ENCODE measurements at regions not wholly inside any gene's neighbourhood (a gene's known extent, or its start where the extent isn't known, plus 50 kb on each side); places are given as distances from the start of the nearest gene placed in this dataset.

GRCh38 chr10:32146166-32146565 lies 89.9 kb upstream of the KIF5B start:
- Histone ChIP-seq H4K20me1 (ENCODE audit: insufficient read depth) (no peaks in the 10 kb centered on the region), H3K4me1 (ENCODE audit: control insufficient read depth in 1 of 2, insufficient read depth in 2 of 2, low read length in 2 of 2) (peaks cover 0 to 10% of the 10 kb centered on the region in 2 experiments; a peak in 2 of 4 replicates), H3K9me3 (ENCODE audit: control insufficient read depth in 1 of 2, insufficient read depth in 1 of 2, low read depth in 1 of 2, low read length in 2 of 2) (no peaks in the 10 kb centered on the region), H3K4me2 (ENCODE audit: low read length) (no peak overlapping the region), H3K4me3 (replicated peaks in 1 of 2; ENCODE audit: low read depth in 1 of 2, low read length in 2 of 2) (no peak overlapping the region), H3K27ac (ENCODE audit: low read depth, low read length) (no peak overlapping the region), H2AFZ (ENCODE audit: low read depth, low read length, poor library complexity, severe bottlenecking) (no peak overlapping the region), H3K79me2 (ENCODE audit: insufficient read depth, low read length) (no peaks in the 10 kb centered on the region), H3K36me3 (ENCODE audit: control insufficient read depth in 1 of 2, insufficient read depth in 2 of 2, low read length in 2 of 2) (no peaks in the 10 kb centered on the region), H3K9ac (ENCODE audit: low read length) (no peak overlapping the region), H3K27me3 (ENCODE audit: insufficient read depth, low read length) (no peaks in the 10 kb centered on the region), H3K9me2 (ENCODE audit: insufficient read depth) (no peaks in the 10 kb centered on the region)
- intact Hi-C loops (cut with micrococcal nuclease): no loop called here
- no peak for DNase-seq (ENCODE audit: low read depth, low spot score)
- no TSS peak for BruUV-seq (replicated peaks)
- CTCF ChIA-PET: no interaction called here
- TF ChIP-seq CEBPB (IDR thresholded peaks at IDR 0.05; ENCODE audit: low read depth) (no peak), RAD21 (IDR thresholded peaks at IDR 0.05; ENCODE audit: low read depth) (no peak), EGR1 (IDR thresholded peaks at IDR 0.05; ENCODE audit: low read depth) (no peak), YY1 (IDR thresholded peaks at IDR 0.05; ENCODE audit: extremely low read depth, insufficient replicate concordance, low read depth, low read length) (no peak)
- ATAC-seq: no peak
- POLR2A ChIA-PET: no interaction called here
- RAD21 ChIA-PET (ENCODE audit: low non-redundant PET in 1 of 2, low total read pairs in 2 of 2, uncharacterized antibody in 2 of 2, unreplicated experiment in 2 of 2): no interaction called here

GRCh38 chr10:32144817-32145688 lies 88.8 kb upstream of the KIF5B start:
- RAD21 ChIA-PET (ENCODE audit: low non-redundant PET in 1 of 2, low total read pairs in 2 of 2, uncharacterized antibody in 2 of 2, unreplicated experiment in 2 of 2): no interaction called here
- intact Hi-C loops (cut with micrococcal nuclease): no loop called here
- H3K27me3 ChIP-seq (ENCODE audit: insufficient read depth, low read length): no peaks in the 10 kb centered on the region
- ATAC-seq: no peak
- POLR2A ChIA-PET: no interaction called here
- no peak overlapping the region for H3K9ac ChIP-seq (ENCODE audit: low read length)
- H2AFZ ChIP-seq (ENCODE audit: low read depth, low read length, poor library complexity, severe bottlenecking): no peak overlapping the region
- H3K36me3 ChIP-seq (ENCODE audit: control insufficient read depth in 1 of 2, insufficient read depth in 2 of 2, low read length in 2 of 2): no peaks in the 10 kb centered on the region
- H4K20me1 ChIP-seq (ENCODE audit: insufficient read depth): no peaks in the 10 kb centered on the region
- no peak for TF ChIP-seq YY1 (IDR thresholded peaks at IDR 0.05; ENCODE audit: extremely low read depth, insufficient replicate concordance, low read depth, low read length)
- no peak for TF ChIP-seq ELF1 (IDR thresholded peaks at IDR 0.05; ENCODE audit: borderline replicate concordance, low read depth)
- TF ChIP-seq, protein P1, sequence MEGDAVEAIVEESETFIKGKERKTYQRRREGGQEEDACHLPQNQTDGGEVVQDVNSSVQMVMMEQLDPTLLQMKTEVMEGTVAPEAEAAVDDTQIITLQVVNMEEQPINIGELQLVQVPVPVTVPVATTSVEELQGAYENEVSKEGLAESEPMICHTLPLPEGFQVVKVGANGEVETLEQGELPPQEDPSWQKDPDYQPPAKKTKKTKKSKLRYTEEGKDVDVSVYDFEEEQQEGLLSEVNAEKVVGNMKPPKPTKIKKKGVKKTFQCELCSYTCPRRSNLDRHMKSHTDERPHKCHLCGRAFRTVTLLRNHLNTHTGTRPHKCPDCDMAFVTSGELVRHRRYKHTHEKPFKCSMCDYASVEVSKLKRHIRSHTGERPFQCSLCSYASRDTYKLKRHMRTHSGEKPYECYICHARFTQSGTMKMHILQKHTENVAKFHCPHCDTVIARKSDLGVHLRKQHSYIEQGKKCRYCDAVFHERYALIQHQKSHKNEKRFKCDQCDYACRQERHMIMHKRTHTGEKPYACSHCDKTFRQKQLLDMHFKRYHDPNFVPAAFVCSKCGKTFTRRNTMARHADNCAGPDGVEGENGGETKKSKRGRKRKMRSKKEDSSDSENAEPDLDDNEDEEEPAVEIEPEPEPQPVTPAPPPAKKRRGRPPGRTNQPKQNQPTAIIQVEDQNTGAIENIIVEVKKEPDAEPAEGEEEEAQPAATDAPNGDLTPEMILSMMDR (IDR thresholded peaks at IDR 0.05 in 2 of 3, conservative IDR thresholded peaks at IDR 0.05 in 1 of 3; ENCODE audit: borderline replicate concordance in 1 of 3, insufficient read depth in 1 of 3, low read depth in 2 of 3, low read length in 2 of 3): no peak
- no peak for TF ChIP-seq EZH2phosphoT487 (IDR thresholded peaks at IDR 0.05; ENCODE audit: borderline replicate concordance)
- TF ChIP-seq CBX3 (IDR thresholded peaks at IDR 0.05; ENCODE audit: low read depth): no peak
- no TSS peak for BruUV-seq (replicated peaks)
- CTCF ChIA-PET: no interaction called here
- H3K4me2 ChIP-seq (ENCODE audit: low read length): no peak overlapping the region
- H3K4me3 ChIP-seq (replicated peaks in 1 of 2; ENCODE audit: low read depth in 1 of 2, low read length in 2 of 2): no peak overlapping the region
- H3K9me2 ChIP-seq (ENCODE audit: insufficient read depth): no peaks in the 10 kb centered on the region
- no peak overlapping the region for H3K27ac ChIP-seq (ENCODE audit: low read depth, low read length)
- no peak for DNase-seq (ENCODE audit: low read depth, low spot score)
- no peaks in the 10 kb centered on the region for H3K79me2 ChIP-seq (ENCODE audit: insufficient read depth, low read length)
- H3K4me1 ChIP-seq (ENCODE audit: control insufficient read depth in 1 of 2, insufficient read depth in 2 of 2, low read length in 2 of 2): peaks cover 0 to 14% of the 10 kb centered on the region in 2 experiments; a peak in 2 of 4 replicates
- no peaks in the 10 kb centered on the region for H3K9me3 ChIP-seq (ENCODE audit: control insufficient read depth in 1 of 2, insufficient read depth in 1 of 2, low read depth in 1 of 2, low read length in 2 of 2)
